ENCODE measurements at regions not wholly inside any gene's neighbourhood (a gene's known extent, or its start where the extent isn't known, plus 50 kb on each side); places are given as distances from the start of the nearest gene placed in this dataset.

DNA sequence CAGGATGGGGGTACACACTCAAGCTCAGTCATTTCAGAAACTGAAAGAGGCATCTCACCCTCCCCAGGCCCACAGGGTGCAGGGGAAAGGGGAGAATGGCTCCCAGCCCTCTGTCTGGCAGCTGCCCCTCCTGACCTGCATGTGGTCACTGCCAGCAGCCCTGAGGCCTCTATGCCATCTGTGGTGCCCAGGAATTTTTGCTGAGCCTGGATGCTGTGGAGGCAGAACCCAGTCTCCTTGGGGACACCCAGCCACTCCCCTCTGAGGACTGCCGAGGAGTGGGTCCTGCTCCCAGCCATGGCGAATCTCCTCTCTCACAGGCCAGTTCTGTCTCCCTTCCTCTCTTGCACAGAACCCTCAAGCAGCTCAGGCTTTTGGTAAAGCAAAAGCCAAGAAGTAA, 104.0 kb upstream of the ALDH1B1 start:
- TF ChIP-seq, protein P1, sequence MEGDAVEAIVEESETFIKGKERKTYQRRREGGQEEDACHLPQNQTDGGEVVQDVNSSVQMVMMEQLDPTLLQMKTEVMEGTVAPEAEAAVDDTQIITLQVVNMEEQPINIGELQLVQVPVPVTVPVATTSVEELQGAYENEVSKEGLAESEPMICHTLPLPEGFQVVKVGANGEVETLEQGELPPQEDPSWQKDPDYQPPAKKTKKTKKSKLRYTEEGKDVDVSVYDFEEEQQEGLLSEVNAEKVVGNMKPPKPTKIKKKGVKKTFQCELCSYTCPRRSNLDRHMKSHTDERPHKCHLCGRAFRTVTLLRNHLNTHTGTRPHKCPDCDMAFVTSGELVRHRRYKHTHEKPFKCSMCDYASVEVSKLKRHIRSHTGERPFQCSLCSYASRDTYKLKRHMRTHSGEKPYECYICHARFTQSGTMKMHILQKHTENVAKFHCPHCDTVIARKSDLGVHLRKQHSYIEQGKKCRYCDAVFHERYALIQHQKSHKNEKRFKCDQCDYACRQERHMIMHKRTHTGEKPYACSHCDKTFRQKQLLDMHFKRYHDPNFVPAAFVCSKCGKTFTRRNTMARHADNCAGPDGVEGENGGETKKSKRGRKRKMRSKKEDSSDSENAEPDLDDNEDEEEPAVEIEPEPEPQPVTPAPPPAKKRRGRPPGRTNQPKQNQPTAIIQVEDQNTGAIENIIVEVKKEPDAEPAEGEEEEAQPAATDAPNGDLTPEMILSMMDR (IDR thresholded peaks at IDR 0.05; ENCODE audit: poor library complexity): no peak
- TF ChIP-seq EZH2 (IDR thresholded peaks at IDR 0.05; ENCODE audit: borderline replicate concordance) (no peak), EZH2phosphoT487 (IDR thresholded peaks at IDR 0.05; ENCODE audit: low read depth, severe bottlenecking, unreplicated experiment) (no peak)
